K562 (cell line): ENCODE measurements at regions not wholly inside any gene's neighbourhood (a gene's known extent, or its start where the extent isn't known, plus 50 kb on each side); places are given as distances from the start of the nearest gene placed in this dataset.

Source experiments
- CBFB ChIP-seq: sonication (generic); formaldehyde crosslinking; IDR thresholded peaks from 2 replicates; pipeline ENCODE4 v1.4.0; 2020; ENCODE audit warnings: mild to moderate bottlenecking, missing genetic modification reagents
- POLR2A ChIP-seq: fragments of 450-650 bp; conservative IDR thresholded peaks from 2 replicates; pipeline ENCODE4 v1.6.1; 2016
- ZNF512 ChIP-seq: IDR thresholded peaks from 2 replicates; pipeline ENCODE4 v1.6.1; 2016; ENCODE audit warnings: missing genetic modification characterization, missing compliant biosample characterization
- TF ChIP-seq, protein P1 (sequence below), 3 experiments: IDR thresholded peaks in 2 of 3; conservative IDR thresholded peaks in 1 of 3; 2 replicates each; pipeline ENCODE4 v1.5.1; 2011 to 2012; ENCODE audit warnings: low read length in 3 of 3, mild to moderate bottlenecking in 3 of 3, control low read depth in 2 of 3, improper control_type of control experiment in 1 of 3, inconsistent platforms in 1 of 3, low read depth in 1 of 3, mixed read lengths in 1 of 3, moderate library complexity in 1 of 3; ENCODE audit not compliant: insufficient read depth in 2 of 3
- TF ChIP-seq, protein P2 (sequence below), 2 experiments: fragments of 450-650 bp in 1 of 2; sonication (generic) in 1 of 2; formaldehyde crosslinking; conservative IDR thresholded peaks; 2 replicates each; pipeline versions ENCODE4 v1.4.0 to v1.8.1; 2020 to 2022; ENCODE audit warnings: mild to moderate bottlenecking in 1 of 2, missing genetic modification reagents in 1 of 2
- TF ChIP-seq, protein P3 (sequence below): fragments of 450-650 bp; IDR thresholded peaks from 2 replicates; pipeline ENCODE4 v1.6.1; 2017; ENCODE audit warnings: antibody characterized with exemption

DNA sequence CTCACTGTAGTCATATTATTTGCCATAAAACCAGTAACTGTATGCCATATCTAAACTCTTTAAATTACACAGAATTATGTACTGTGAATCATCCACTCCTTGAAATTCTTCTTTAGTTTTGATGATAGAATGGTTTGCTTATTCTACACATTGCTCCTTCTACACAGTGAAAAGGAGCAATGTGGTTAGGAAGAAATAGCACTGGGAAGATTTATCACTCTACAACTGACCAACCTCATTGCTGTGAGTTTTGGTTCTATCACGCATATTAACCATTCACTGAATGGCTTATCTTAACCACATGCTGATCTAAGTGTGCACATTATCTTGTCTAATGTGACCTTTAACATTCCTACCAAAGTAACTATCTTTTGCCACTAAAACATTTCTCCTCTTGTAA, 415.7 kb upstream of the NDST4 start:
- TF ChIP-seq, protein P1, sequence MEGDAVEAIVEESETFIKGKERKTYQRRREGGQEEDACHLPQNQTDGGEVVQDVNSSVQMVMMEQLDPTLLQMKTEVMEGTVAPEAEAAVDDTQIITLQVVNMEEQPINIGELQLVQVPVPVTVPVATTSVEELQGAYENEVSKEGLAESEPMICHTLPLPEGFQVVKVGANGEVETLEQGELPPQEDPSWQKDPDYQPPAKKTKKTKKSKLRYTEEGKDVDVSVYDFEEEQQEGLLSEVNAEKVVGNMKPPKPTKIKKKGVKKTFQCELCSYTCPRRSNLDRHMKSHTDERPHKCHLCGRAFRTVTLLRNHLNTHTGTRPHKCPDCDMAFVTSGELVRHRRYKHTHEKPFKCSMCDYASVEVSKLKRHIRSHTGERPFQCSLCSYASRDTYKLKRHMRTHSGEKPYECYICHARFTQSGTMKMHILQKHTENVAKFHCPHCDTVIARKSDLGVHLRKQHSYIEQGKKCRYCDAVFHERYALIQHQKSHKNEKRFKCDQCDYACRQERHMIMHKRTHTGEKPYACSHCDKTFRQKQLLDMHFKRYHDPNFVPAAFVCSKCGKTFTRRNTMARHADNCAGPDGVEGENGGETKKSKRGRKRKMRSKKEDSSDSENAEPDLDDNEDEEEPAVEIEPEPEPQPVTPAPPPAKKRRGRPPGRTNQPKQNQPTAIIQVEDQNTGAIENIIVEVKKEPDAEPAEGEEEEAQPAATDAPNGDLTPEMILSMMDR (IDR thresholded peaks at IDR 0.05 in 2 of 3, conservative IDR thresholded peaks at IDR 0.05 in 1 of 3; ENCODE audit: insufficient read depth in 2 of 3, low read depth in 1 of 3, low read length in 3 of 3) = no peak
- no peak for TF ChIP-seq ZNF512 (tag)
- TF ChIP-seq, protein P2, sequence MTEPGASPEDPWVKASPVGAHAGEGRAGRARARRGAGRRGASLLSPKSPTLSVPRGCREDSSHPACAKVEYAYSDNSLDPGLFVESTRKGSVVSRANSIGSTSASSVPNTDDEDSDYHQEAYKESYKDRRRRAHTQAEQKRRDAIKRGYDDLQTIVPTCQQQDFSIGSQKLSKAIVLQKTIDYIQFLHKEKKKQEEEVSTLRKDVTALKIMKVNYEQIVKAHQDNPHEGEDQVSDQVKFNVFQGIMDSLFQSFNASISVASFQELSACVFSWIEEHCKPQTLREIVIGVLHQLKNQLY (CRISPR knock-in tag; conservative IDR thresholded peaks at IDR 0.05) = no peak
- no peak for TF ChIP-seq CBFB
- no peak for TF ChIP-seq POLR2A
- TF ChIP-seq, protein P3, sequence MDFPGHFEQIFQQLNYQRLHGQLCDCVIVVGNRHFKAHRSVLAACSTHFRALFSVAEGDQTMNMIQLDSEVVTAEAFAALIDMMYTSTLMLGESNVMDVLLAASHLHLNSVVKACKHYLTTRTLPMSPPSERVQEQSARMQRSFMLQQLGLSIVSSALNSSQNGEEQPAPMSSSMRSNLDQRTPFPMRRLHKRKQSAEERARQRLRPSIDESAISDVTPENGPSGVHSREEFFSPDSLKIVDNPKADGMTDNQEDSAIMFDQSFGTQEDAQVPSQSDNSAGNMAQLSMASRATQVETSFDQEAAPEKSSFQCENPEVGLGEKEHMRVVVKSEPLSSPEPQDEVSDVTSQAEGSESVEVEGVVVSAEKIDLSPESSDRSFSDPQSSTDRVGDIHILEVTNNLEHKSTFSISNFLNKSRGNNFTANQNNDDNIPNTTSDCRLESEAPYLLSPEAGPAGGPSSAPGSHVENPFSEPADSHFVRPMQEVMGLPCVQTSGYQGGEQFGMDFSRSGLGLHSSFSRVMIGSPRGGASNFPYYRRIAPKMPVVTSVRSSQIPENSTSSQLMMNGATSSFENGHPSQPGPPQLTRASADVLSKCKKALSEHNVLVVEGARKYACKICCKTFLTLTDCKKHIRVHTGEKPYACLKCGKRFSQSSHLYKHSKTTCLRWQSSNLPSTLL = no peak
